Caki2 (cell line): ENCODE measurements at regions not wholly inside any gene's neighbourhood (a gene's known extent, or its start where the extent isn't known, plus 50 kb on each side); places are given as distances from the start of the nearest gene placed in this dataset.

Experiments
- DNase-seq: peaks from one replicate; pipeline ENCODE4 v3.0.0-alpha.2; 2015; ENCODE audit warnings: low read depth
- in situ Hi-C: cut with HindIII; loops from 2 replicates; pipeline ENCODE4 v1.10.0; 2016; ENCODE audit warnings: low sequenced_read_pairs, low pct_unique_long_range_greater_than_20kb, mixed read lengths

DNA sequence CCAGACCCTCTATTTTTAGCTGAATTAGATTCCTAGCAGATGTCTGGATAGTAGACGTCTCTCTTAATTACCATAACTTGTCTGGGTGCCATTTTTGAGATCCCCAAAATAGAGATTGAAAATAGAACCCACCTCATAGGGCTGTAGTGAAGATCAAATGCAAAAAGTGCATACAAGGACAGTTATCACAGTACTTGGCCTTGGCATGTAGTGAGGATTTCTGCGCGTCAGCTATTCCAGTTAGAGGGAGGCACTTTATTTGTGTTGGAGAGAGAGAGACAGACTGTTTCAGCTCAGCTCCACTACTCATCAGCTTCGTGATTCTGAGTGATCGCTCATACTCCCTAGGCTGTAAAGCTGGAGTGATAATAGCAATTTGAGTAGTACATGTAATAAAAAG is 59.6 kb upstream of the CDH13 start:
- in situ Hi-C loops = no loop called here
- no peak for DNase-seq

DNA sequence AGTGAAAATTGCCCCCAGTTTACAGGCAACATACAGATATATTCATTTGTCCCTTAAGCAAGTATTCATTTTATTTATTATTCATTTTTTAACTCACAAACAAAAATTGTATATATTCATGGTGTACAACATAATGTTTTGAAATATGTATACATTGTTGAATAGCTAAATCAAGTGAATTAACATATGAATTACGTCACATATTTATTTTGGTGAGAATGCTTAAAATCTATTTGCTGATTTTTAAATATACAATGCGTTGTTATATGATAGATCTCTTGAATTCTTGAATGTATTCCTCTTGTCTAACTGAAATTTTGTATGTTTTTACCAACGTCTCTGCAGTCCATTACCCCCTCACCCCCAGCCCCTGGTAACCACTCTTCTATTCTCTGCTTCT is 63.4 kb upstream of the CDH13 start:
- in situ Hi-C loops = no loop called here
- DNase-seq = no peak

DNA sequence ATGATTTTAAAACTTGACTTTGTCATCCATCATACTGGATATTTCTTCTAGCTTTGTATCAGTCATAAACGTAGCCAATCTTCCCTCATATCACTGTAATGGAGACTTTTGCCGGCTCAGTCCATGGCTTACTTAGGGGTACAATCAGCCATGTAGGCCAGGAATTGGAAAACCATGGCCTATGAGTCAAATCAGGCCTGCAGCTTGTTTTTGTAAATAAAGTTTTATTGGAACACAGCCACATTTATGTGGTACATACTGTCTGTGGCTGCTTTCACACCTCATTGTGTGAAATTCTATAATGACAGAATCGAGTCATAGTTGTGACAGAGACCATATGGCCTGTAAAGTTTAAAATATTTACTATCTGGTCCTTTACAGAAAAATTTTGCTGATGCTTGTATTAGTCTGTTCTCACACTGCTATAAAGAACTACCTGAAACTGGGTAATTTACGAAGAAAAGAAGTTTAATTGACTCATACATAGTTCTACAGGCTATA is 64.5 kb upstream of the CDH13 start:
- in situ Hi-C loops = no loop called here
- DNase-seq = no peak

DNA sequence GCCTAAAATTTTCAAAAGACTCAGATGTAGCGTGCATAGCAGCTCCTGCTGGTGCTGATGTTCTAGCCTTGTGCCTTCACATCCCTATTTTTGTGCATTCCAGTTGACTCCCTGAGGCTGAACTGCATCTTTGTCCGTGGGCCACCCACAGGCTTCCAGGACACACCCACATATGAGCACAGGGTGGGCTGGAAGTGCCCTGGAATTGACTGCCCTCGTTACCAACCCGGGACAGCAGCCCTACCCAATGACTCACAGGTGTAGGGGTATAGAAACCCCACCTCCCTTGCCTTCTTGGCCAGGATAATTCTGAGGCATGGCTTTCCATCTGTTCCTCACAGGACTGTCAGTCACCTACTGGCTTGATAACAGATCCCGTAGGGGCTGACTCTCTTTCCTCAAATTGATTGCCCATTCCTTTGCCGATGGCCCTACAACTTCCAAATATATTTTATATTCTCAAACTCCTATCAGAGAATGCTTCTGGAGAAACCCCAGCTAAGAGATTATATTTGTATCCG is 65.9 kb upstream of the CDH13 start:
- no peak for DNase-seq
- in situ Hi-C loops = no loop called here

DNA sequence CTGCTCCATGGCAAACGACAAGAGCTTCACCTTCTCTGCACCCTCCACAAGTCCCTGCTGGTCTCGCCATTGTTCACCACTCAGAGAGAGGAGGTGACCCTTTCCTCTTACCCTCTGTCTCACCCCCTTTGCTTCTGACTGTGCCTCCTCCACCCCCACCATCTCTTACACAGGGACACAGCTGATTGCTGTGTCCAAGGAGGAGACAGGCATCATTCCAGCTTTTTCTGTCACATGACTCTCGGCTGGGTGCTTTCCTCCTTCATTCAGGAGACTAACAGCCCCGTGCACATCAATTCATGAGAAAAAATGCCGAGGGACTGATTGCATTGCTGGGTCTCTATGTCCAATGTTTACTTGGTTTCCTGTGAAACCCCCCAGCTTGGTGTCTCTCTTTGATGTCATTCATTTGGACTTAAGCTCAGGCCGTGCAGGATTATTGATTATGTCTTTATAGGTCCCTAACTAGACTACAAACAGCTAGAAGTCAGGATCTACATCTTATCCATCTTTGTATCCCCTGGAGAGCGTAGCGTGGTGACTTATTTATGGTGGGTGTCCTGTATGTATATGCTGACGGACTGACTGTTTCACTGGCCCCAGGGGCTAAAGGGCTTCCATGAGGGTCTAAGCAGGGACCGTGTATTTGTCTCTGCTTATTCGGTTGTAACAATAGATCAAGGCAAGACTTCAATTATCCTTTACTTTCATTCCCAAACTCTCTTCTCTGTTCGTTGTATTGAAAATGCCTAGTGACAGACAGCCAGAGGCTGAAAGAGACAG is 82.2 kb upstream of the CDH13 start:
- in situ Hi-C loops = no loop called here
- DNase-seq = no peak

DNA sequence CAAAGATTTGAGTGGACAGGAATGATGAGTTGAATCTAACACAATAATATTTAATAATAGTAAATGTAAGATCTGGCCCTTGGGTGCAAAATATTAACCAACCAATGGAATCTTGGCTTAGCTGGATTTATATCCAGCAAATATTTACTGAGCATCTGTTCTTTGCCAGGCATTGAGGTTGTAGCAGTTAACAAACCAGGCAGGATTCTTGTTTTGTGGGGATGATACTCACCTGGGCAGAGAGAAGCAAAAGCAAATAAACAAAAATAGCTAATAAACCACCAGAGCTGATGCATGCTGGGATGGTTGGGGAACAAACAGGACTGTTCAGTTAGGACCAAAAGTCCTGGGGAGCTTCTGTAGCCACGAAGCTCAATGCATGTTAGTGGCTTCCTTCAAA is 84.1 kb upstream of the CDH13 start:
- in situ Hi-C loops = no loop called here
- DNase-seq = no peak

DNA sequence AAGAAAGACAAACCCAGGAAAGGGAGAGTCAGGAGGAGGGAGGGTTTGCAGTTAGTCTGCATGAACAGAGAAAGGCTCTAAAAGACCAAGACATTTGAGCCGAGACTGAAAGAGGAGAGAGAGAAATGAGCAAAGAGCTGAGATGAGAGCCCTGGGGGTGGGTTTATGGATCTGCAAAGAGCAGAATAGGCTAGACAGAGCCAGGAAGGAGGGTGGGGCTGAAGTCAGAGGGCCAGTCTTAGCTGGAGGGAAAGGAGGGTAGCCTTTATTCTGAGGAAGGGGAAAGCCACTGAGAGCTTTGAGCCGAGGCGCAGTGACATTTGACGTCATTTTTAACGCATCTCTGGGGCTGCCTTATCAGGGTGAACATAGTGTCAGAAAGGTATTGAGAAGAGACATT is 85.7 kb upstream of the CDH13 start:
- in situ Hi-C loops = no loop called here
- DNase-seq = no peak

DNA sequence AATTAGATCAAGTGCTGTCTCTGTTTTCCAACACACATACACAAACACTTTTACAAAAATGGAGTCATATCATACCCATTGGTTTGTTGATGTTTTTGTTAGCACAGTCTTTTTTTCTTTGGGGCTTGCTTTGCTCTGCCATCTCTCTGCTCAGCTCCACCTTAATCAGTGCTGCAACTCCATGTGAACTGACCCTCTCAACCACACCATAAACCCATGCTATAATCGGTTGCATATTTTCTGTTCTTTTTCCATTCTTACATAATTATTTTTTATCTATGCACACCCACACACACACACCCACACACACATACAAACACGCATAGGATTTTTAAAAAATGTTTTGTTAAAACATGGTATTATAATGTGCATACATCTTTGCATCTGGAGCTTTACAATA is 91.0 kb upstream of the CDH13 start:
- DNase-seq = no peak
- in situ Hi-C loops = no loop called here

DNA sequence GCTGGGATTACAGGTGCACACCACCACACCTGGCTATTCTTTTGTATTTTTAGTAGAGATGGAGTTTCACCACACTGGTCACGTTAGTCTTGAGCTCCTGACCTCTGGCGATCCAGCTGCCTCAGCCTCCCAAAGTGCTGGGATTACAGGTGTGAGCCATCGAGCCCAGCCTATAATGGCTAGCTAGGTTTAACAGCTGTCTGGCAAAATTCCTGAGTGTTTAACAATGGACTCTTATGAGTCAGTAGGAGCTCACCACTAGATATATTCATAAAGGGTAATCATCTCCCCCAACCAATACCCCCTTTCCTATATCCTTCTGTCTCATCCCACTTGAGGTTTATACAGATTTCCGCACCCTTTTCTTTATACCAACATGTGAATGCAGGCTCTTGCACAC is 91.5 kb upstream of the CDH13 start:
- in situ Hi-C loops = no loop called here
- DNase-seq = no peak

DNA sequence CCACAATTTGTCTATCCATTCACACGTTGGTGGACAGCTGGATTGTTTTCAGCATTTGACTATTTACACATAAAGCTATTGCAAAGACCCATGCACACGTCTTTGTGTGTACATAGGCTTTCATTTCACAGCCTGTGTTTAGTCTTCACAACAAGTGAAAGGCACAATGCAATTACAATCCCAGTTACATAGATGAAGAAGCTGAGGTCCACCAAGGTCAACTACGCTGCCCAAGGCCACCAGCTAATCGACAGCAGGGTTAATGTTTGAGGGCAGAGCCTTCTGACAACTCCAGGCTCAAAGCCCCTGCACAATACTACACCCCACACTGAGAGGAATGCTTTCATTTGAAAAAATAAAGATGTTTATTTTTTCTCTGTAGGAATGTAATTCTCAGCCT is 93.6 kb upstream of the CDH13 start:
- in situ Hi-C loops = no loop called here
- no peak for DNase-seq

DNA sequence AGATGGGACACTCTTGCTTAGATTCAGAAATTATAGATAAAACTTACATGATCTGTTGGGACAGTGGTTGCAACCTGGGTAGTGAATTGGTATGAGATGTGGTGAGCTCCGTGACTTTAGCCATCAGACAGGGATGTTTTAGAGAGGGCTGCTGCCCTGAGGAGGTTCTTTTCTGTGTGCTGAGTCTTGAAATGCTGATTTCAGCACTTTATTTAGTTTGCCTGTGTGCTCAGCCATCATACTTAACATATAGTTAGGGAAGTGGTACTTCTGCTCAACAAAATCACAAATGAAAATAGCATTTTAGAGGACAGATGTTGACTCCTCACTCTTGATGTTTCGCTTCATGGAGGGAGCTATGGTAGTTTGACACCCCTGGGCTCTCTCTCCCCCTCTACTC is 95.9 kb upstream of the CDH13 start:
- DNase-seq = no peak
- in situ Hi-C loops = no loop called here

DNA sequence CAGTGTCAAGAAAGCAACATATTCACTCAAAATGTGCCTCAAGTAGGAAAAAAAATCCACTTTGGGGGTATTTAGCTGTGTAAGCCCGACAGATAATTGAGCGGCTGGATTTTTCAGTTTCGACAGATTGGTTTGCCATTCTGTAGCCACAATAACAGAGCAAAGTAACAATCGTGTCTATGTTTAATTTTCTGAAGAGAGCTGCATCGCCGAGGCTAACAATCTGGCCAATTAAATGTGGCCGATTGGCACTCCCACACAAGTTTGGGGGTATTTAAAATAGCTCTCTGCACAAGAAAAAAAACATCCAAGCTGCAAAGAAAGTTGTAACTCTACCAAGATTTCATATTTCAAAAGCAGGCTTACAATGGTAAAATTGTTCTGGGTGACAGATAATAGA is 99.7 kb upstream of the CDH13 start:
- in situ Hi-C loops = no loop called here
- DNase-seq = no peak

DNA sequence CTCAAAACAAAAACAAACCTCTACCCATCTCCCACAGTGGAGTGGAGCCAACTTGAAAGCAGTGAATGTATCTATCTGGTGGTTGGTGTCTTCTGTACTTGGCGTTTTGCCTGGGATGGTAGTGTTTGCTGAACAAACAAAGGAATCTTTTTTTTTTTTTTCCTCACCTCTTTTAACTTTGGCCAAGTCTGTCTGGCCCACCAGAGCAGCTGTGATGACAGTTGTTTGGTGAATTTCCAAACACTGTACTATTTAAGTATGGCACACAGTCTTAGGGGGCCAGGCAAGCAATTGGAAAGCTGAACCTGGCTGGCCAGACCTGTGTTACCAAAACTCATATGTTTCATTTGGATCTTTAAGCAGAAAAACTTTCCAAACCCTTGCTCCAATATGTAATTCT is 101.8 kb upstream of the CDH13 start:
- in situ Hi-C loops = no loop called here

DNA sequence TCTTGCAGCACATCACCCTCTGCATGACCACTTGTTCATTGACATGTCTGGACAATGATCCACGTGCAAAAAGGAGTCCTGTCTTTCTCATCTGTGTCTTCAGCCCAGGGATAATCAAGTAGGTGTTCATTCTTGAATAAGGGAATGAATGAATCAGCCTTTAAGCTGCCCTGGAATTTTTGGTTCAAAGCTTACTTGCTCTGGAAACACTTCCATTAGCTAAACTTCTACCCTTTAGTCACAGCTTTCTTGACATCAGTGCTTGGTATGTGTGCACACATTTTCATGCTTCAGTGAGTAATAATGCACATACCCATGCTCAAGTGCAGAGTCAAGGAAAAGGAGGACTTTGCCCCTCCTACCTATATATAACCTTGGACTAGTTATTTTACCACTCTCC is 103.0 kb upstream of the CDH13 start:
- peak; percentile 54 for DNase-seq

More for the DNA sequence above, 101.8 kb upstream of the CDH13 start:
- DNase-seq = no peak

DNA sequence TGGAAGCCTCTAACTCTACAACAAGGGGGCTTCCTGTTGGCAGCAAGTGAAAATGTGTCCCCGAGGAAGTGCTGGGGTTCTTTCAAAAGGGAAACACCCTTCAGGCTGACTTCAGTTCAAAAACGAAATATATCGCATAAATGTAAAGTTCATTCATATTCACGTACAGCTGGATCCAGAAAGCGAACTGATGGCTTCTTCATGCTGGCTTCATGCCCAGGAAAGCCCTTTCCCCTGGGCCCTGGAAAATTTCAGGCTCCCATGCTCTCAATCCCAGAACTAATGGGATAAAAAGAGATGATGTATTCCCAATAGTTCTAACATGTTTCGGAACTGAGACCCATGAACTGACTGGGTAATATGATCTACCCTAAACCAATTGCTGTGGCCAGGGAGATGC is 104.7 kb upstream of the CDH13 start:
- DNase-seq = no peak
- in situ Hi-C loops = no loop called here

More for the DNA sequence above, 103.0 kb upstream of the CDH13 start:
- in situ Hi-C loops = no loop called here

DNA sequence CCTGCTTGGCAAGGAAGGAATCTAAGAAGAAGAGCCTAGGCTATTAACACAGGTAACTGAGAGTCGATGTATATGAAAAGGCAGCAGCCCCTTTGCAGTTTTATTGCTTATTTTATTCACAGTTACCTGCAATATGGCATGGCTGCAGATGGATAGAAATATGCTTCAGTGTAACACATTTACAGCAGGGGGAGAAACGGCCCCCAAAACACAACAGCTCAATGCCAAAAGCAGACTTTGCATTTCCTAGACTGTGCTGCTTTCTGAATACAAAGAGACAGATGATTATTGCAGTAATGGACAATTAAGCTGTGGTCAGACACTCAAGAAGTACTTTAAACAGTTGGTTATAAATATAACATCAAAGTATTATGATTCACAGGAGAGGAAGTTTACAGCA is 108.0 kb upstream of the CDH13 start:
- DNase-seq = no peak
- in situ Hi-C loops = no loop called here

DNA sequence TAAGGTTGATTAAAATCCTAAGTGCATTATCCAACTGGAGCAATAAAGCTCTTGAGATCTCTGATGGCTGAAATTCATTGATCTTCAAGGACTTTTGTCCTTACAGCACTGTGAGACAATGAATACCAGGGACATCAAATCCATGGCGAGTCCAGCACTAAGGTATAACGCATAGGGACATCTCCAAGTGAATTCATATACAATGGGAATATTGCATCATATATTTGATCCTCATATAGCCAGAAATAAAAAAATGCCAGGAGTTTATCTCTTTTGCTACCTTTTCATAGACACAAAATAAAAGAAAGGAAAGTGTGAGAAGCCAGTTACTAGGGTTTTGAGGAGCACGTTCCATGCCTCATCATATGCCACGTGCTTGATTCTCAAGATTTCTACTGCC is 112.5 kb upstream of the CDH13 start:
- no peak for DNase-seq
- in situ Hi-C loops = no loop called here

DNA sequence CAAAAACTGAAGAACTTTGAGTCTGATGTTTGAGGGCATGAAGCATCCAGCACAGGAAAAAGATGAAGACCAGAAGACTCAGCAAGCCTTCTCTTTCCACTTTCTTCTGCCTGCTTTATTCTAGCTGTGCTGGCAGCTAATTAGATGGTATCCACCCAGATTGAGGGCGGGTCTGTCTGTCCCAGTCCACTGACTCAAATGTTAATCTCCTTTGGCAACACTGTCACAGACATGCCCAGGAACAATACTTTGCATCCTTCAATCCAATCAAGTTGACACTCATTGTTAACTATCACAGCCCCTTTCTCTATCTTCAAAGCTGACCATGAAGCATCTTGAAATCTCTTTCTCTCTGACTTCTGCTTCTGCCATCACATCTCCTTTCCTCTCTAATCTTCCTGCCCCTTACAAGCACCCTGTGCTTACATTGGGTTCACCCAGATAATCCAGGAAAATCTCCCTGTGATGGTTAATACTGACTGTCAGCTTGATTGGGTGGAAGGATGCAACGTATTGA is 115.9 kb upstream of the CDH13 start:
- in situ Hi-C loops = no loop called here
- no peak for DNase-seq

DNA sequence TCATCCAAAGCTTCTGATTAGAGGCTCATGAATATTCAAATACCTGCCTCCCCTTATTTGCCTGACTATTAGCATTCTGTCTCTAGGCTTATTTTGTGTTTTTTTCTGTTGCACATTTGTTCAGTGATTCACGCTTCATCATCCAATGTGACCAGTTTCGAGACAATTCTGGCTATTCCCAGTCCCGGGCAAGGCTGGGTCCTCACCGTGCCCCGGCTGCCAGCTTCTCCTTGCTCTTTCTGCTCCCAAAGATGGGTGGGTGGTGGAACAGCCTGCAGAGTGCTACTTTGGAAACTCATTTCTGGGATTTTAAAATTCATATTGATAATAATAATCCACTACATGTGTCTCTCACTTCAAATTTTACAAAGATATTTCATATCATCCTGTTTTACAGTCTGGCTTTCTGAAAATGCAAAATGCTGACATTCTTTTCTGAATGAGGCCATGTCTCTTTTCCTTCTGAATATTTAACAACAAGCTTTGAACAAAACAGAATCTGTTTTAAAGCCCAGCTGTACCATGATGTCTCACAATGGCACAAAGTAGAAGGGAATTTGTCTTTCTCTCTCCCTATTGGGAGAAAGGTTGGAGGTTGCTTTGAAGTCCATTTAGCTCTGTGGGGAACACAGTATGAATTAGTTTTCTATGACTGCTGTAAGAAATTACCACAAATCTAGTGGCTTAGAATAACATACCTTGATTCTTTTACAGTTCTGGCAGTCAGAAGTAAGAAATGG is 116.9 kb upstream of the CDH13 start:
- in situ Hi-C loops = no loop called here
- no peak for DNase-seq
